GM23338 (cell line): ENCODE measurements at regions not wholly inside any gene's neighbourhood (a gene's known extent, or its start where the extent isn't known, plus 50 kb on each side); places are given as distances from the start of the nearest gene placed in this dataset.

Experiments
- ATAC-seq: fragments of 200-7000 bp; cut with Tn5 transposase; 3 replicates; pipeline ENCODE4 v1.9.1; 2020
- DNase-seq: peaks from one replicate; pipeline ENCODE4 v3.0.0-alpha.2; 2015; ENCODE audit warnings: low spot score
- H2AFZ ChIP-seq: fragments of 200-600 bp; sonication (generic); 2 replicates; pipeline ENCODE4 v1.8.0; 2016; ENCODE audit warnings: antibody characterized with exemption, mild to moderate bottlenecking, moderate library complexity
- H3F3A ChIP-seq: fragments of 200-600 bp; sonication (generic); replicated peaks from 2 replicates; pipeline ENCODE4 v1.8.0; 2017; ENCODE audit warnings: antibody characterized with exemption, mixed run types, low read depth
- H3K27ac ChIP-seq: fragments of 200-600 bp; sonication (generic); 2 replicates; pipeline ENCODE4 v1.6.1; 2016; ENCODE audit warnings: low read depth
- H3K27me3 ChIP-seq: fragments of 200-600 bp; sonication (generic); 2 replicates; pipeline ENCODE4 v1.8.0; 2016; ENCODE audit warnings: mild to moderate bottlenecking, mixed run types, moderate library complexity; ENCODE audit not compliant: insufficient read depth
- H3K36me3 ChIP-seq: fragments of 200-600 bp; sonication (generic); 2 replicates; pipeline ENCODE4 v1.8.0; 2016; ENCODE audit warnings: mild to moderate bottlenecking; ENCODE audit not compliant: insufficient read depth
- H3K4me1 ChIP-seq: fragments of 200-600 bp; sonication (generic); 2 replicates; pipeline ENCODE4 v1.8.0; 2016; ENCODE audit warnings: mild to moderate bottlenecking, moderate library complexity; ENCODE audit not compliant: insufficient read depth
- H3K4me2 ChIP-seq: fragments of 200-600 bp; sonication (generic); 2 replicates; pipeline ENCODE4 v1.7.1; 2017; ENCODE audit warnings: mixed run types
- H3K4me3 ChIP-seq: fragments of 200-600 bp; sonication (generic); 2 replicates; pipeline ENCODE4 v1.6.1; 2016; ENCODE audit warnings: mixed run types
- H3K79me2 ChIP-seq: fragments of 200-600 bp; sonication (generic); replicated peaks from 2 replicates; pipeline ENCODE4 v1.8.0; 2017; ENCODE audit warnings: mild to moderate bottlenecking; ENCODE audit not compliant: insufficient read depth
- H3K9me2 ChIP-seq: fragments of 200-600 bp; sonication (generic); 2 replicates; pipeline ENCODE4 v1.8.0; 2017; ENCODE audit not compliant: insufficient read depth
- H4K20me1 ChIP-seq: fragments of 200-600 bp; sonication (generic); replicated peaks from 2 replicates; pipeline ENCODE4 v1.8.0; 2017; ENCODE audit warnings: mild to moderate bottlenecking; ENCODE audit not compliant: insufficient read depth
- H3K27ac Mint-ChIP-seq: 2 replicates; pipeline ENCODE4 v1.8.0; 2020; ENCODE audit warnings: inconsistent platforms, mild to moderate bottlenecking, moderate library complexity, mixed read lengths
- H3K27me3 Mint-ChIP-seq: 3 replicates; pipeline ENCODE4 v1.8.0; 2022; ENCODE audit warnings: low read depth, mild to moderate bottlenecking, moderate library complexity, mixed read lengths, inconsistent platforms; ENCODE audit not compliant: insufficient read depth, poor library complexity
- H3K36me3 Mint-ChIP-seq: 3 replicates; pipeline ENCODE4 v1.8.0; 2021; ENCODE audit warnings: low read depth, mild to moderate bottlenecking, inconsistent platforms, moderate library complexity, mixed read lengths
- H3K4me1 Mint-ChIP-seq: 3 replicates; pipeline ENCODE4 v1.8.0; 2020; ENCODE audit warnings: mild to moderate bottlenecking, inconsistent platforms, mixed read lengths
- H3K4me3 Mint-ChIP-seq: 3 replicates; pipeline ENCODE4 v1.8.0; 2021; ENCODE audit warnings: moderate library complexity, mild to moderate bottlenecking, inconsistent platforms, mixed read lengths
- H3K9me3 Mint-ChIP-seq: 3 replicates; pipeline ENCODE4 v1.8.0; 2020; ENCODE audit warnings: moderate library complexity, mild to moderate bottlenecking, inconsistent platforms, mixed read lengths
- CREB1 ChIP-seq: fragments of 250-450 bp; sonication (Bioruptor Pico); IDR thresholded peaks from 2 replicates; pipeline ENCODE4 v1.5.0; 2020; ENCODE audit warnings: low read depth, mild to moderate bottlenecking, moderate library complexity
- CTCF ChIP-seq, 2 experiments: fragments of 200-600 bp in 1 of 2; sonication (generic) in 1 of 2; conservative IDR thresholded peaks; 2 replicates each; pipeline versions ENCODE4 v1.5.1 to v1.6.1; 2016 to 2017; ENCODE audit warnings: antibody characterized with exemption in 2 of 2, low read depth in 2 of 2, mild to moderate bottlenecking in 2 of 2, moderate library complexity in 1 of 2
- ETS1 ChIP-seq: IDR thresholded peaks from 2 replicates; pipeline ENCODE4 v1.6.1; 2016; ENCODE audit warnings: antibody characterized with exemption
- EZH2 ChIP-seq: fragments of 200-600 bp; sonication (generic); IDR thresholded peaks from one replicate; pipeline ENCODE4 v1.8.0; 2017; ENCODE audit warnings: antibody characterized with exemption, mild to moderate bottlenecking, low read depth; ENCODE audit not compliant: unreplicated experiment
- EZH2phosphoT487 ChIP-seq: fragments of 200-600 bp; sonication (generic); IDR thresholded peaks from one replicate; pipeline ENCODE4 v1.8.1; 2018; ENCODE audit warnings: antibody characterized with exemption; ENCODE audit not compliant: unreplicated experiment
- JUNB ChIP-seq: IDR thresholded peaks from one replicate; pipeline ENCODE4 v1.6.1; 2016; ENCODE audit warnings: antibody characterized with exemption; ENCODE audit not compliant: unreplicated experiment
- NANOG ChIP-seq: IDR thresholded peaks from 2 replicates; pipeline ENCODE4 v1.6.1; 2016; ENCODE audit warnings: antibody characterized with exemption, borderline replicate concordance
- POLR2AphosphoS5 ChIP-seq: IDR thresholded peaks from 2 replicates; pipeline ENCODE4 v1.6.1; 2016; ENCODE audit warnings: antibody characterized with exemption, low read depth
- REST ChIP-seq: IDR thresholded peaks from one replicate; pipeline ENCODE4 v1.6.1; 2018; ENCODE audit warnings: antibody characterized with exemption; ENCODE audit not compliant: unreplicated experiment
- STAT1 ChIP-seq: IDR thresholded peaks from one replicate; pipeline ENCODE4 v1.6.1; 2016; ENCODE audit warnings: antibody characterized with exemption; ENCODE audit not compliant: unreplicated experiment
- ZNF114 ChIP-seq: fragments of 250-450 bp; sonication (Bioruptor Pico); IDR thresholded peaks from 2 replicates; pipeline ENCODE4 v1.5.0; 2020; ENCODE audit warnings: mild to moderate bottlenecking, moderate library complexity
- ZNF331 ChIP-seq: fragments of 250-450 bp; sonication (Bioruptor Pico); IDR thresholded peaks from 2 replicates; pipeline ENCODE4 v1.5.0; 2020; ENCODE audit warnings: low read depth, mild to moderate bottlenecking, moderate library complexity
- ZNF462 ChIP-seq: fragments of 250-450 bp; sonication (Bioruptor Pico); IDR thresholded peaks from 2 replicates; pipeline ENCODE4 v1.5.0; 2020; ENCODE audit warnings: mild to moderate bottlenecking, moderate library complexity

- ATAC-seq (no peak), DNase-seq (no peak)
- Histone ChIP-seq H4K20me1 (no peaks in the 10 kb centered on the region), H3K4me1 (no peaks in the 10 kb centered on the region), H3K79me2 (no peaks in the 10 kb centered on the region), H3K4me2 (no peak overlapping the region), H2AFZ (no peak overlapping the region), H3K36me3 (peaks cover 5% of the 10 kb centered on the region; the same call in 1 of the 2 replicates), H3F3A (no peaks in the 10 kb centered on the region), H3K9me2 (no peaks in the 10 kb centered on the region), H3K4me3 (no peak overlapping the region), H3K27me3 (no peaks in the 10 kb centered on the region), H3K27ac (no peak overlapping the region)
- peaks cover 26% of the 10 kb centered on the region; the same call in 2 of the 3 replicates for H3K36me3 Mint-ChIP-seq
- no peak overlapping the region for H3K27ac Mint-ChIP-seq
- no peaks in the 10 kb centered on the region for H3K4me1 Mint-ChIP-seq
- TF ChIP-seq ETS1: no peak
- TF ChIP-seq JUNB: no peak
- TF ChIP-seq POLR2AphosphoS5: no peak
- TF ChIP-seq REST: no peak
- TF ChIP-seq ZNF114 (CRISPR knock-in tag): no peak
- no peak for TF ChIP-seq STAT1
- no peak for TF ChIP-seq CTCF (conservative IDR thresholded peaks at IDR 0.05; ENCODE audit: low read depth in 2 of 2)
- no peak for TF ChIP-seq NANOG
- no peak for TF ChIP-seq EZH2phosphoT487
- TF ChIP-seq CREB1 (CRISPR knock-in tag): no peak
- TF ChIP-seq ZNF331 (CRISPR knock-in tag): no peak
- TF ChIP-seq EZH2: no peak
- TF ChIP-seq ZNF462 (CRISPR knock-in tag): no peak
- H3K27me3 Mint-ChIP-seq: peaks cover 10% of the 10 kb centered on the region
- peaks cover 92% of the 10 kb centered on the region for H3K9me3 Mint-ChIP-seq
- H3K4me3 Mint-ChIP-seq: no peak overlapping the region
Observed at GRCh38 chr1:4565166-4565565, 89.2 kb upstream of the AJAP1 start.
